HCT116 (cell line): ENCODE measurements at regions not wholly inside any gene's neighbourhood (a gene's known extent, or its start where the extent isn't known, plus 50 kb on each side); places are given as distances from the start of the nearest gene placed in this dataset.

Experiments
- ATAC-seq: fragments of 200-7000 bp; cut with Tn5 transposase; 2 replicates; pipeline ENCODE4 v1.9.1; 2020; ENCODE audit warnings: mild to moderate bottlenecking, moderate library complexity
- BruUV-seq: library from RNA; stranded (reverse); fragments of 400-500 nt; replicated peaks from 2 replicates; lab custom pipeline; 2021; lab: Mats Ljungman, UMichigan
- CTCF ChIA-PET: fragments of 300-600 bp; sonication (Branson Sonifier 250); formaldehyde crosslinking; loops from one replicate; lab custom pipeline; 2021; ENCODE audit warnings: antibody characterized with exemption; lab: Charles Lee
- POLR2A ChIA-PET: fragments of 300-600, 350-600 bp; sonication (Branson Sonifier 250); formaldehyde crosslinking; loops from one replicate; lab custom pipeline; 2021; ENCODE audit warnings: antibody characterized with exemption; lab: Charles Lee
- RAD21 ChIA-PET, 2 experiments: fragments of 300-600 bp; sonication (Branson Sonifier 250); formaldehyde crosslinking; loops; one replicate each; lab custom pipeline; 2023; ENCODE audit warnings: low total read pairs in 2 of 2; ENCODE audit not compliant: uncharacterized antibody in 2 of 2, unreplicated experiment in 2 of 2, low non-redundant PET in 1 of 2; lab: Charles Lee
- DNase-seq: peaks from one replicate; pipeline ENCODE4 v3.0.0-alpha.2; 2010; ENCODE audit warnings: low read depth, low spot score
- H2AFZ ChIP-seq: fragments of 200-600 bp; shearing (Covaris generic), sonication (generic); 2 replicates; pipeline ENCODE4 v1.6.1; 2017; ENCODE audit warnings: low read depth, mixed run types, mixed read lengths, antibody characterized with exemption, low read length; ENCODE audit not compliant: poor library complexity, severe bottlenecking
- H3K27ac ChIP-seq: 2 replicates; pipeline ENCODE4 v1.5.1; 2012; ENCODE audit warnings: low read depth, low read length
- H3K27me3 ChIP-seq: fragments of 200-600 bp; sonication (generic); 2 replicates; pipeline ENCODE4 v1.6.1; 2016; ENCODE audit warnings: mixed run types, low read length, mixed read lengths; ENCODE audit not compliant: insufficient read depth
- H3K36me3 ChIP-seq, 2 experiments: fragments of 200-500 bp in 1 of 2; fragments of 200-600 bp in 1 of 2; sonication (Bioruptor generic) in 1 of 2; sonication (generic) in 1 of 2; 2 replicates each; pipeline versions ENCODE4 v1.5.1 to v1.6.1; 2014 to 2016; ENCODE audit warnings: low read length in 2 of 2, inconsistent platforms in 1 of 2, mixed read lengths in 1 of 2, mixed run types in 1 of 2; ENCODE audit not compliant: insufficient read depth in 2 of 2, control insufficient read depth in 1 of 2
- H3K4me1 ChIP-seq, 2 experiments: fragments of 200-600 bp in 1 of 2; sonication (generic) in 1 of 2; 2 replicates each; pipeline versions ENCODE4 v1.5.1 to v1.6.1; 2012 to 2017; ENCODE audit warnings: low read length in 2 of 2, inconsistent platforms in 1 of 2, mild to moderate bottlenecking in 1 of 2, mixed read lengths in 1 of 2, mixed run types in 1 of 2, moderate library complexity in 1 of 2; ENCODE audit not compliant: insufficient read depth in 2 of 2, control insufficient read depth in 1 of 2
- H3K4me2 ChIP-seq: fragments of 200-600 bp; sonication (generic); 2 replicates; pipeline ENCODE4 v1.6.1; 2017; ENCODE audit warnings: mixed run types, low read length, mixed read lengths
- H3K4me3 ChIP-seq, 2 experiments: fragments of 200-600 bp in 1 of 2; sonication (generic) in 1 of 2; replicated peaks in 1 of 2; 2 replicates each; pipeline ENCODE4 v1.5.1; 2011 to 2016; ENCODE audit warnings: low read length in 2 of 2, control low read depth in 1 of 2, low read depth in 1 of 2, mild to moderate bottlenecking in 1 of 2, mixed read lengths in 1 of 2, mixed run types in 1 of 2
- H3K79me2 ChIP-seq: fragments of 200-600 bp; sonication (generic); 2 replicates; pipeline ENCODE4 v1.6.1; 2017; ENCODE audit warnings: mild to moderate bottlenecking, mixed run types, low read length, moderate library complexity, mixed read lengths; ENCODE audit not compliant: insufficient read depth
- H3K9ac ChIP-seq: fragments of 200-600 bp; sonication (generic); 2 replicates; pipeline ENCODE4 v1.6.1; 2016; ENCODE audit warnings: low read length, mixed read lengths
- H3K9me2 ChIP-seq: fragments of 200-600 bp; sonication (generic), shearing (Covaris generic); 2 replicates; pipeline ENCODE4 v1.6.1; 2017; ENCODE audit warnings: mixed run types, mild to moderate bottlenecking, moderate library complexity; ENCODE audit not compliant: insufficient read depth
- H3K9me3 ChIP-seq, 2 experiments: fragments of 200-500 bp in 1 of 2; fragments of 200-600 bp in 1 of 2; sonication (Bioruptor generic) in 1 of 2; sonication (generic) in 1 of 2; 2 replicates each; pipeline ENCODE4 v1.6.1; 2014 to 2017; ENCODE audit warnings: low read length in 2 of 2, mixed read lengths in 2 of 2, inconsistent platforms in 1 of 2, low read depth in 1 of 2, mild to moderate bottlenecking in 1 of 2, mixed run types in 1 of 2, moderate library complexity in 1 of 2; ENCODE audit not compliant: control insufficient read depth in 1 of 2, insufficient read depth in 1 of 2
- H4K20me1 ChIP-seq: fragments of 200-600 bp; sonication (generic), shearing (Covaris generic); 2 replicates; pipeline ENCODE4 v1.6.1; 2017; ENCODE audit warnings: mixed run types, mild to moderate bottlenecking, moderate library complexity; ENCODE audit not compliant: insufficient read depth
- CBX3 ChIP-seq: IDR thresholded peaks from 2 replicates; pipeline ENCODE4 v1.6.1; 2012; ENCODE audit warnings: low read depth
- EGR1 ChIP-seq: IDR thresholded peaks from 2 replicates; pipeline ENCODE4 v1.6.1; 2012; ENCODE audit warnings: low read depth
- ELF1 ChIP-seq: IDR thresholded peaks from 2 replicates; pipeline ENCODE4 v1.6.1; 2012; ENCODE audit warnings: low read depth, borderline replicate concordance
- EZH2phosphoT487 ChIP-seq: fragments of 200-600 bp; IDR thresholded peaks from 2 replicates; pipeline ENCODE4 v1.6.1; 2018; ENCODE audit warnings: antibody characterized with exemption, borderline replicate concordance
- FOSL1 ChIP-seq: IDR thresholded peaks from 2 replicates; pipeline ENCODE4 v1.6.1; 2012; ENCODE audit warnings: low read depth
- JUND ChIP-seq: IDR thresholded peaks from 2 replicates; pipeline ENCODE4 v1.6.1; 2012
- POLR2AphosphoS5 ChIP-seq: IDR thresholded peaks from 2 replicates; pipeline ENCODE4 v1.6.1; 2011; ENCODE audit warnings: mild to moderate bottlenecking, low read depth, low read length, moderate library complexity
- RAD21 ChIP-seq: IDR thresholded peaks from 2 replicates; pipeline ENCODE4 v1.6.1; 2012; ENCODE audit warnings: low read depth, mild to moderate bottlenecking
- SIN3A ChIP-seq: IDR thresholded peaks from 2 replicates; pipeline ENCODE4 v1.6.1; 2012; ENCODE audit warnings: low read depth
- SP1 ChIP-seq: IDR thresholded peaks from 2 replicates; pipeline ENCODE4 v1.6.1; 2012; ENCODE audit warnings: low read depth
- SRF ChIP-seq: IDR thresholded peaks from 2 replicates; pipeline ENCODE4 v1.6.1; 2012; ENCODE audit warnings: low read depth
- TCF7L2 ChIP-seq: IDR thresholded peaks from 2 replicates; pipeline ENCODE4 v1.7.0; 2011; ENCODE audit warnings: borderline replicate concordance, inconsistent platforms; ENCODE audit not compliant: insufficient read depth, insufficient read length; ENCODE audit errors: extremely low read depth
- YY1 ChIP-seq: IDR thresholded peaks from 2 replicates; pipeline ENCODE4 v1.6.1; 2011; ENCODE audit warnings: low read length, low read depth, moderate library complexity, mild to moderate bottlenecking; ENCODE audit not compliant: insufficient replicate concordance; ENCODE audit errors: extremely low read depth
- ZFX ChIP-seq: fragments of 450-650 bp; IDR thresholded peaks from 2 replicates; pipeline ENCODE4 v1.6.1; 2017
- intact Hi-C: fragments of 100-400 bp; cut with micrococcal nuclease; formaldehyde crosslinking; loops from 2 replicates; pipeline ENCODE4 v1.10.0; 2022
- TF ChIP-seq, protein P1 (sequence below): IDR thresholded peaks from 2 replicates; pipeline ENCODE4 v1.6.1; 2012
- TF ChIP-seq, protein P2 (sequence below): IDR thresholded peaks from 2 replicates; pipeline ENCODE4 v1.6.1; 2011; ENCODE audit warnings: mild to moderate bottlenecking, low read length, moderate library complexity; ENCODE audit not compliant: insufficient replicate concordance; ENCODE audit errors: extremely low read depth

DNA sequence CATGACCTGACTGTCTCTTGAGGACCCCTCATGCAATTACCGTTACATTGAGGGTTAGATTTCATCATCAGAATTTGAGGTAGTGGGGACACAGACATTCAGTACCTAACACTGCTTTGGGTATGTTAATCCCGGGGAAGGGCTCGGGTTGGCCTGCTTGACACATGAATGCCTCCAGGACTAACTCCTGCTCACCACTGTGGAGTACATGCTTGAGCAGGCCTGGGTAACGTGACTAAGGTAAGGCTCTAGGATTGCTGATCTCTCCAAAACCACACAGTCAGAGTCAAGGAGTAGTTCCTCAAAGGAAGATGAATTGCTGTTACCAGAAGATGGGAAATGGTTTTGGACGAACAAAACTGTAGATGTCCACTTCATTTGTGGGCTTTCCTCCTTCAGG, 376.3 kb upstream of the ZNF462 start:
- no peaks in the 10 kb centered on the region for H3K79me2 ChIP-seq
- no peak overlapping the region for H3K4me2 ChIP-seq
- TF ChIP-seq RAD21 (no peak), CBX3 (no peak), TCF7L2 (no peak), EZH2phosphoT487 (no peak), FOSL1 (no peak)
- TF ChIP-seq, protein P1, sequence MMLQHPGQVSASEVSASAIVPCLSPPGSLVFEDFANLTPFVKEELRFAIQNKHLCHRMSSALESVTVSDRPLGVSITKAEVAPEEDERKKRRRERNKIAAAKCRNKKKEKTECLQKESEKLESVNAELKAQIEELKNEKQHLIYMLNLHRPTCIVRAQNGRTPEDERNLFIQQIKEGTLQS: no peak
- TF ChIP-seq, protein P2, sequence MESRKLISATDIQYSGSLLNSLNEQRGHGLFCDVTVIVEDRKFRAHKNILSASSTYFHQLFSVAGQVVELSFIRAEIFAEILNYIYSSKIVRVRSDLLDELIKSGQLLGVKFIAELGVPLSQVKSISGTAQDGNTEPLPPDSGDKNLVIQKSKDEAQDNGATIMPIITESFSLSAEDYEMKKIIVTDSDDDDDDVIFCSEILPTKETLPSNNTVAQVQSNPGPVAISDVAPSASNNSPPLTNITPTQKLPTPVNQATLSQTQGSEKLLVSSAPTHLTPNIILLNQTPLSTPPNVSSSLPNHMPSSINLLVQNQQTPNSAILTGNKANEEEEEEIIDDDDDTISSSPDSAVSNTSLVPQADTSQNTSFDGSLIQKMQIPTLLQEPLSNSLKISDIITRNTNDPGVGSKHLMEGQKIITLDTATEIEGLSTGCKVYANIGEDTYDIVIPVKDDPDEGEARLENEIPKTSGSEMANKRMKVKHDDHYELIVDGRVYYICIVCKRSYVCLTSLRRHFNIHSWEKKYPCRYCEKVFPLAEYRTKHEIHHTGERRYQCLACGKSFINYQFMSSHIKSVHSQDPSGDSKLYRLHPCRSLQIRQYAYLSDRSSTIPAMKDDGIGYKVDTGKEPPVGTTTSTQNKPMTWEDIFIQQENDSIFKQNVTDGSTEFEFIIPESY: no peak
- TF ChIP-seq, all 23 proteins: peak for 0
- CTCF ChIA-PET: no interaction called here
- intact Hi-C loops: no loop called here
- H3K27ac ChIP-seq: no peak overlapping the region
- H3K9me2 ChIP-seq: no peaks in the 10 kb centered on the region
- no peak overlapping the region for H3K4me3 ChIP-seq
- H4K20me1 ChIP-seq: no peaks in the 10 kb centered on the region
- BruUV-seq: no TSS peak
- no peak overlapping the region for H3K9ac ChIP-seq
- no peaks in the 10 kb centered on the region for H3K9me3 ChIP-seq
- H3K4me1 ChIP-seq: peaks cover 0 to 5% of the 10 kb centered on the region in 2 experiments; a peak in 1 of 4 replicates
- DNase-seq (no peak), ATAC-seq (no peak)
- POLR2A ChIA-PET: no interaction called here
- RAD21 ChIA-PET: no interaction called here
- H2AFZ ChIP-seq: no peak overlapping the region
- H3K36me3 ChIP-seq: no peaks in the 10 kb centered on the region
- H3K27me3 ChIP-seq: no peaks in the 10 kb centered on the region; the same call in 1 of the 2 replicates

GRCh38 chr9:106487266-106487665, 375.7 kb upstream of the ZNF462 start:
- no peaks in the 10 kb centered on the region for H4K20me1 ChIP-seq
- H3K79me2 ChIP-seq: no peaks in the 10 kb centered on the region
- ChIA-PET RAD21 (no interaction called here), CTCF (no interaction called here), POLR2A (no interaction called here)
- no peaks in the 10 kb centered on the region for H3K36me3 ChIP-seq
- no peak overlapping the region for H3K4me3 ChIP-seq
- intact Hi-C loops: no loop called here
- no peak overlapping the region for H3K4me2 ChIP-seq
- H3K27ac ChIP-seq: no peak overlapping the region
- no TSS peak for BruUV-seq
- peaks cover 0 to 5% of the 10 kb centered on the region in 2 experiments; a peak in 1 of 4 replicates for H3K4me1 ChIP-seq
- DNase-seq: no peak
- no peak for ATAC-seq
- H3K9me3 ChIP-seq: no peaks in the 10 kb centered on the region
- H3K9ac ChIP-seq: no peak overlapping the region
- H3K27me3 ChIP-seq: no peaks in the 10 kb centered on the region; the same call in 1 of the 2 replicates
- H3K9me2 ChIP-seq: no peaks in the 10 kb centered on the region
- TF ChIP-seq POLR2AphosphoS5 (no peak), RAD21 (no peak), ZFX (no peak), CBX3 (no peak), EGR1 (no peak), SRF (no peak), JUND (no peak), SP1 (no peak), ELF1 (no peak), SIN3A (no peak), FOSL1 (no peak), YY1 (no peak)
- TF ChIP-seq, all 23 proteins: peak for 0
- no peak overlapping the region for H2AFZ ChIP-seq
